OCI-LY7 (cell line): ENCODE measurements at regions not wholly inside any gene's neighbourhood (a gene's known extent, or its start where the extent isn't known, plus 50 kb on each side); places are given as distances from the start of the nearest gene placed in this dataset.

Experiments used
- CTCF ChIP-seq: fragments of 200-600 bp; sonication (generic); conservative IDR thresholded peaks from 2 replicates; pipeline ENCODE4 v1.5.1; 2014; ENCODE audit warnings: mild to moderate bottlenecking, antibody characterized with exemption, low read length, moderate library complexity, mixed read lengths
- EZH2phosphoT487 ChIP-seq: fragments of 200-600 bp; sonication (generic); IDR thresholded peaks from 2 replicates; pipeline ENCODE4 v1.6.1; 2018; ENCODE audit warnings: low read depth, borderline replicate concordance, mild to moderate bottlenecking, mixed run types, antibody characterized with exemption, low read length, moderate library complexity, mixed read lengths

GRCh38 chr2:71896385-71897136 lies 251.1 kb downstream of the CYP26B1 start:
- TF ChIP-seq EZH2phosphoT487 (no peak), CTCF (no peak)
